ENCODE measurements at regions not wholly inside any gene's neighbourhood (a gene's known extent, or its start where the extent isn't known, plus 50 kb on each side); places are given as distances from the start of the nearest gene placed in this dataset.

DNA sequence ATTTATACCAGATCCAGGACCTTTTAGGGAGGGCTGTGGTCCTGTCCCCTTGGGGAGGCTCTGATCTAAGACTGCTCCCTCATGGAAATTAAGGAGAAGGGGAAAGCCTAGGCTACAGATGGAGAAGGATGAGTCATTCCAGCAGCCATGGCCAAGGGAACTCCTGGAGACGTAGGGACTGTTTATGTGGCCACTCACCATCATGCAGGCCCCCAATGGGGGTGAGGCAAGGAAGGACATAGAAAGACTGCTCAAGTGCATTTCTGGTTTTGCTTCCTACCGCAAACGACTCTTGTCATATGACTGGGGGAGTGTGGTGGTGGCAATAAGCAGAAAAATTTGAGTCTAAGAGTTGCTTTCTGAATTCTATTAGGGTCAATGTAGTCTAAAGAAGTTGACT is 54.0 kb upstream of the CYP1B1 start:
- TF ChIP-seq, protein P1, sequence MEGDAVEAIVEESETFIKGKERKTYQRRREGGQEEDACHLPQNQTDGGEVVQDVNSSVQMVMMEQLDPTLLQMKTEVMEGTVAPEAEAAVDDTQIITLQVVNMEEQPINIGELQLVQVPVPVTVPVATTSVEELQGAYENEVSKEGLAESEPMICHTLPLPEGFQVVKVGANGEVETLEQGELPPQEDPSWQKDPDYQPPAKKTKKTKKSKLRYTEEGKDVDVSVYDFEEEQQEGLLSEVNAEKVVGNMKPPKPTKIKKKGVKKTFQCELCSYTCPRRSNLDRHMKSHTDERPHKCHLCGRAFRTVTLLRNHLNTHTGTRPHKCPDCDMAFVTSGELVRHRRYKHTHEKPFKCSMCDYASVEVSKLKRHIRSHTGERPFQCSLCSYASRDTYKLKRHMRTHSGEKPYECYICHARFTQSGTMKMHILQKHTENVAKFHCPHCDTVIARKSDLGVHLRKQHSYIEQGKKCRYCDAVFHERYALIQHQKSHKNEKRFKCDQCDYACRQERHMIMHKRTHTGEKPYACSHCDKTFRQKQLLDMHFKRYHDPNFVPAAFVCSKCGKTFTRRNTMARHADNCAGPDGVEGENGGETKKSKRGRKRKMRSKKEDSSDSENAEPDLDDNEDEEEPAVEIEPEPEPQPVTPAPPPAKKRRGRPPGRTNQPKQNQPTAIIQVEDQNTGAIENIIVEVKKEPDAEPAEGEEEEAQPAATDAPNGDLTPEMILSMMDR (IDR thresholded peaks at IDR 0.05; ENCODE audit: extremely low read depth, insufficient read depth, missing control alignments), result no peak
- in situ Hi-C loops (cut with MboI; ENCODE audit: low pct_unique_long_range_greater_than_20kb, low sequenced_read_pairs, unreplicated experiment), result no loop called here
- no peak for DNase-seq (ENCODE audit: low spot score)

DNA sequence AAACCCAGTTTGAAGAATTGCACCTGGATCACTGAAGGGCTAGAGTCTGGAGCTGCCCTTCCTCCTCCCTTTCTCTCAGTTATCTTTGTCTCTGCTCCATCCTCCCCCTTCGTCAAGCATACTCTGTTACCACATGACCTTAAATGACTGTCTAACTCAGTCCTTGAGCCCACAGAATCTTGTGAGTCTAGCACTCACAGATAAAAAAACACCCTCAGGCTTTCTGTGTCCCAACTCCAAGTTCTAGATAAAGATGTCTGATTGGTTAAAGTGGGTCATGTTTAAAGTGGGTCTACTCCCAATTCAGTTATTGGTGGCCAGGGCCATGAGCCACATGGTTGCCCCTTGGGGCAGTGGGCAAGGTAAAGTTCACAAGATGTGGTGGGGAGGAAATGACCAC is 53.5 kb upstream of the CYP1B1 start:
- no peak for DNase-seq (ENCODE audit: low spot score)
- in situ Hi-C loops (cut with MboI; ENCODE audit: low pct_unique_long_range_greater_than_20kb, low sequenced_read_pairs, unreplicated experiment), result no loop called here
- TF ChIP-seq, protein P1 (IDR thresholded peaks at IDR 0.05; ENCODE audit: extremely low read depth, insufficient read depth, missing control alignments), result no peak

DNA sequence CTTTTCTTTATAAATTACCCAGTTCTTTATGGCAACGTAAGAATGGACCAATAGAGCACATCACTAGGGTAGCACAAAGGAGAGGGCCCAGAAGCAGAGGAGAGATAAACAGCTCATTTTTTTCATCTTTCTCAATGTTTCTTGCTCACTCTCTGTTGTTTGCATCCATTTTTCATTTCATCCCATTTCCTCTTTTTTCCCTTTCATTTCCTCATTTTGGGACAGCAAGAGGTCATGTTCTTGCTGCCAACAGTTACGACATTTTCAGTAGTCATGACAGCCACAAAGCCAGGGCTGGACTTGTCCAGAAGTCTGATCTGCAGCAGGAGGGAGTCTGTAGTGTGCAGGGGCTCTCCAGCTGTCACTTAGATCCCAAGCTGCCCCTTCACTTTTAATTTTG is 52.7 kb upstream of the CYP1B1 start:
- DNase-seq (ENCODE audit: low spot score), result peak; percentile 43
- in situ Hi-C loops (cut with MboI; ENCODE audit: low pct_unique_long_range_greater_than_20kb, low sequenced_read_pairs, unreplicated experiment), result no loop called here
- TF ChIP-seq, protein P1 (IDR thresholded peaks at IDR 0.05; ENCODE audit: extremely low read depth, insufficient read depth, missing control alignments), result no peak

DNA sequence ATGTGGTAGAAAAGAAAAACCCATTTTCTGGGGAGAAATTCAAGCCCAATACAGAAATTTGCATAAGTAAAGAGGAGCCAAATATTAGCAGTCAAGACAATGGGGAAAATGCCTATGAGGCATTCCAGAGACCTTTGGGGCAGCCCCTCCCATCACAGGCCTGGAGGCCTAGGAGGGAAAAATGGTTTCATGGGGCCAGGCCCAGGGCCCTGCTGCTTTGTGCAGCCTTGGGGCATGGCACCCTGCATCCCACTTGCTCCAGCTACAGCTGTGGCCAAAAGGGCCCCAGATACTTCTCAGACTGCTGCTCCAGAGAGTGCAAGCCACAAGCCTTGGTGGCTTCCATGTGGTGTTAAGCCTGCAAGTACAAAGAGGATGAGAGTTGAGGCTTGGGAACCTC is 51.3 kb upstream of the CYP1B1 start:
- TF ChIP-seq, protein P1 (IDR thresholded peaks at IDR 0.05; ENCODE audit: extremely low read depth, insufficient read depth, missing control alignments), result no peak
- DNase-seq (ENCODE audit: low spot score), result no peak
- in situ Hi-C loops (cut with MboI; ENCODE audit: low pct_unique_long_range_greater_than_20kb, low sequenced_read_pairs, unreplicated experiment), result no loop called here

DNA sequence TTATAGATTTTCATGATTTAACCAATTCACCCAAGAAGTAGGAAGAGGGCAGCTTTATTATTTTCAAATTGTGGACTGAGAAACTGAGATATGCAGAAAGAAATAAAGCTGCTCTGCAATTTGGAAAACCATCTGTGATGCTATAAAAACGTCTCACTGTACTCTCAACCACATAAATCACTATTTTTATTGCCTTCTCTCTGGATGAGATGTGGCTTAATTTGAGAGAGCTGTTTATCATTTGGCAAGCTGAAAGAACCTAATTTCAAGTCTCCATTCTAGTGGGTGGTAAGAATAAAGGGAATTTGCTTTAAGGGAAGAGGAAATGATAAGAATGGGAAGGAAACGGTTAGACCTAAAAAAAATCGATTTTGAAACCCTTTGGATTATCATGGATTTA is 49.9 kb upstream of the CYP1B1 start:
- in situ Hi-C loops (cut with MboI; ENCODE audit: low pct_unique_long_range_greater_than_20kb, low sequenced_read_pairs, unreplicated experiment), result no loop called here
- no peak for DNase-seq (ENCODE audit: low spot score)
- TF ChIP-seq, protein P1 (IDR thresholded peaks at IDR 0.05; ENCODE audit: extremely low read depth, insufficient read depth, missing control alignments), result no peak

Data from GM13977 (cell line).